Adrenal gland (tissue), 5 donors: ENCODE measurements at regions not wholly inside any gene's neighbourhood (a gene's known extent, or its start where the extent isn't known, plus 50 kb on each side); places are given as distances from the start of the nearest gene placed in this dataset.

Experiments used
- CTCF ChIP-seq, 6 experiments: fragments of 450-650 bp in 4 of 6; fragments of 200-600 bp in 2 of 6; sonication (generic) in 1 of 6; IDR thresholded peaks; 1 replicate in 5 of 6; 2 replicates in 1 of 6; pipeline versions ENCODE4 v1.5.1 to v1.8.0; 2016 to 2021; ENCODE audit warnings: antibody characterized with exemption in 6 of 6, mild to moderate bottlenecking in 2 of 6, moderate library complexity in 1 of 6
- POLR2A ChIP-seq, 2 donors: fragments of 450-650 bp; IDR thresholded peaks; one replicate each; pipeline ENCODE4 v1.6.1; 2017; ENCODE audit warnings: antibody characterized with exemption in 2 of 2, mild to moderate bottlenecking in 2 of 2, moderate library complexity in 1 of 2
- donor health status: DM: no; HTN: no; CAD: no.

- TF ChIP-seq POLR2A (IDR thresholded peaks at IDR 0.05) (no peak), CTCF (IDR thresholded peaks at IDR 0.05) (no peak)
Measured at GRCh38 chr9:135381762-135382310, 97.7 kb upstream of the PPP1R26 start.
